GM21576 (cell line): ENCODE measurements at regions not wholly inside any gene's neighbourhood (a gene's known extent, or its start where the extent isn't known, plus 50 kb on each side); places are given as distances from the start of the nearest gene placed in this dataset.

Source experiments
- ATAC-seq: cut with Tn5 transposase; IDR thresholded peaks from one replicate; pipeline ENCODE4 v1.9.1; 2021; ENCODE audit warnings: mild to moderate bottlenecking, moderate library complexity; ENCODE audit not compliant: unreplicated experiment

DNA sequence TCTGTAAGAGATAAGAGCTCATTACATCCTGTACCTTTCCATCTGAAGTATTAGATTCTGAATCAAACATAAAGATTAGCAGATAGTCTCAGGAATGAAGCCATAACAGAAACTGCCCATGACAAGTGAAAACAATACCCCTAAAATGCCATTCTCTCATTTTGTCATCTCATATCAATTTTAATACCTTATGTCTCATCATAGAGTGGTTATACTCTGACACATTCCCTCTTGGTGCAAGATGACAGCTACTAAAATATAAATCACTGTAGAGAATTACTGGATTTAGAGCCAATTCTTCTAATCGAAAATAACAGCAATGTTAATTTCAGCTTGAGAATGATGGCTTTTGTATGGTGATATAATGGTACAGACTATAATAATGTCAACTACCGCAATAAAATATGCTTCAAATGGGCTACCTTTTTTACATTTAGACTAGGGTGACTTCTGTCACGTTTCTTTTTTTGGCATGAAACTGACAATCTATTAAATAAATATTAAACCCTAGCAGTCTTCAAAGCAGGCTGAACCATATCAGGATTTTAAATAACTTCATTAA is 125.1 kb upstream of the ITGA4 start:
- no peak for ATAC-seq

DNA sequence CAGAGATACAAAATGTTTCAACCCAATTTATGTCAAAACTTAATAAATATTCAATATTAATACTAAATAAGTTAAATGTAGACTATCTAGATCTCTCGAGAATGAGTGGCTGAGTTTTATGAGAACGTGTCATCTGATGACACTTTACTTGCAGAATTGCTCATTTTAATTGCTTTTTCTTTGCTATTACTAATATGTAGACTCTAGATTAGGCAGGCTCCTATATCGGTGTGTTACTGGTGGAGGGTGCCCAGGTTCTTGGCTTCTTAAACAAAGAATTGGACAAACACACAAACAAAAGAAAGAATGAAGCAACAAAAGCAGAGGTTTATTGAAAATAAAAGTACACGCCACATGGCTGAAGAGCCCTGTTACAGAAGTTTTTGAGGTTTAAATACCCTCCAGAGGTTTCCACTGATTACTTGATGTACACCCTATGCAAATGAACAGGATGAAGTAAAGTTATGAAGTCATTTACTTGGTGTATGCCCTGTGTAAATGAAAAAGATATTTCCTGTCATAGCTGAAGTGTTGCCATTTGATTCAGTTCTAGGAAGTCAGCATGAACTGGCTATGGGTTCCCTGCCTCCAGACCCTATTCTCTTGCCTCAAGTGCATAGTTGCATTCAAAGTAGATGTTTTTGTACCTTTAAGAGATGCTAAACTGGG is 122.9 kb upstream of the ITGA4 start:
- ATAC-seq, result no peak

DNA sequence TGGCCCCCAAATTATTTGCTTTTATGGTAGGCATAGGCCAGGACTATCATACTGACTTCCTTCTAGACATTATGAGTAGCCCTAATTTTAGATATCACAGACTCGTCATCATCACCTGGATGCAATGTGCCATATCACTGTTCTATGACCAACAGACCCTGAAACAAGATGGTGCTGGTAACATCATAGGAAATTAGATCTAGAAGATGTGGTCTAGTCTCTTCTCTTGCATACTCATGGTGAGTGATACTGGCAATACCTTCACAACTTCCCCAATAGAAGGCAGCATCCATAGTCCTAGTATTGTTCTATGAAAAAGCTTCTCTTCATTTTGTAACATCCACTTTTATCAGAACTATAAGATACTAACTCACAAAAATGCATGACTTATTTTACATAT is 116.3 kb upstream of the ITGA4 start:
- ATAC-seq, result no peak

DNA sequence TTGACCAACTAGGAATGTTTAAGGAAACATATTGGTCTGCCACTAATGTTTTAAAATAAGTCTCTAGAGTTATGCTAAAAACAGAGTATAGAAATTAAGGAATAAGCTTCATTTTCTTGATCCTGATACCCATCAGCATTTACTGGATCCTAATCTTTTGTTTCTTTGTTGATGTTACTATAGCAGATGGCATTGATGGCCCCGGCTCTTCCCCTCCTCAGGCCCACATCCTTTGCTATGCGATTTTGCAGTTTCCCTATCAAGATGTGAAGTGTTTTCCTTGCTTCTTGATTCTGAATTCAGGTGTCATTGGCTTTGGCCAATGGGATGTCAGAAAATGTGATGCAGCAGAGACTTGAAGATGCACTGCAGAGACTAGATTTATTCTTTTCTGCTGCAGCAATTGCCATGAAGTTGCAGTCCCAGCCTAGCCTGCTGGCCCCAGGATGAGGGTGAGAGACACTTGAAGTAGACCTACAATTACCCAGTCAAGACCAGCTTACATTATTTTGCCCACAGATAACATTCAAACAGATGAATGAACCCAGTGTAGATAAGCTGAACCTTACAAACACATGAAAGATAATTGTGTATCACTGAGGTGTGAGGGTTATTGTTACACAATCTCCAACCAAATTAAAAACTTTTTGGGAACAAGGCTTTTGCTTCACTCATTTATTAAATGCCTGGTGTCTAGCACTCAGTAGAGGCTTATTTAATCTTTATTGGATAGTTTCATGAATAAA is 115.2 kb upstream of the ITGA4 start:
- no peak for ATAC-seq

DNA sequence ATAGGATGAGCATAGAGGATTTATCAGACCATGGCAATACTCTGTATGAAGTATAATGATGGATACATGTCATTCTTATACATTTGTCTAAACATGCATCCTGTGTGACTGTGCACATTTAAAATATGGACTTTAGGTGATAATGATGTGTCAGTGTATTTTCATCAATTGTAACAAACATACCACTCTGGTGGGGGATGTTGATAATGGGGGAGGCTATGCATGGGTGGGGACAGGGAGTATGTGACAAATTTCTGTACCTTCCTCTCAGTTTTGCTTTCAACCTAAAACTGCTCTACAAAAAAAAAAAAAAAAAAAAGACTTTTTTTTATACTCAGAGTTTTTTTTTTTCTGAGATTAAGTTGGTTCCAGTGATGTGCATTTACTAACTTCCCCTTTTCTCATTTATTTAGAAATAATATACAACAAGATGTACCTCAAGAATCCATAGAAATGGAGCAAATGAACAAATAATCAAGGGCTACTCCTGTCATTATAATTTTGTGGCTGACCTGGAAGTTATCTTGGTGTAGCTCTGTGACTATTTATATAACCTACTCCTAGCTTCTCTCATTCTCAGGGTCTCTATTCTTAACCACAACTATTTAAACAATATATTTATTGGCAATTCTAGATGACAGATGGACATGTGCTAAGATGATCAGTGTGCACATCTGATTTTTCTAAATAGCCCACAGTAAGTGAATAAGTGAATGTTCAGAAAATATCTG is 108.9 kb upstream of the ITGA4 start:
- peak; percentile 85 for ATAC-seq

DNA sequence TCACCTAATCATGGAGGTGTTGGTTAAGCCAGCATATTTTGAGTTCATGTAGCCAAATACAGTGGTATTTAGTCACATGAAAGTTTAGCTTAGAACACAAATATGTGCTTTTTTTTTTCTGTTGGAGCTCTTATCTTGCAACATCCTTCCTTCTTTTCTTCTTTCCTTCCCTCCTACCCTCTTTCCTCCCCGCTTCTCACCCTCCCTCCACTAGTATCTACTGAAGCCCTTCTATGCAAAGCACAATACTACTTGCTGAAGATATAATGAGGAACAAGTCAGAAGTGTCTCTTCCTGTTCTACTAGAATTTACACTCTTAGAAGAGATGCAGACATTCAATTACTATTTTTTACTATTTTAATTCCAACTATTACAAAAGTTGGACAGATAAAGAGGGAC is 105.0 kb upstream of the ITGA4 start:
- no peak for ATAC-seq

DNA sequence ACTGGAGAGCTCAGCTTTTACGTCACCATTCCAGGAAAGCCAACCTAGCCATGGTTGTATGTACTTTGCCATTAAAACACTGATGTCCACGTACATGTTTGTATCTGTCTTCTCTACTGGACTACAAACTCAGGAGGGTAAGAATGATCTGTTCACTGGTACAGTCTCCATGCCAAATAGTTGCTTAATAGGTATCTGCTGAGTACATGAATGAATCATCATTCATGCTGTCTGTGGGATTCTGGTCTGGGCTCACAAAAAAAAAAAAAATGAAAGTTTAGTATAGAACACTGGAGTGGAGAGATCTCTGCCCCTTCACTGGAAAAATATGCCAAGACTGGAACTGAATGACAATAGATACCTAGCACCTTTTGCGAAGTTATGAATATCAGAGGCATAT is 102.6 kb upstream of the ITGA4 start:
- no peak for ATAC-seq

DNA sequence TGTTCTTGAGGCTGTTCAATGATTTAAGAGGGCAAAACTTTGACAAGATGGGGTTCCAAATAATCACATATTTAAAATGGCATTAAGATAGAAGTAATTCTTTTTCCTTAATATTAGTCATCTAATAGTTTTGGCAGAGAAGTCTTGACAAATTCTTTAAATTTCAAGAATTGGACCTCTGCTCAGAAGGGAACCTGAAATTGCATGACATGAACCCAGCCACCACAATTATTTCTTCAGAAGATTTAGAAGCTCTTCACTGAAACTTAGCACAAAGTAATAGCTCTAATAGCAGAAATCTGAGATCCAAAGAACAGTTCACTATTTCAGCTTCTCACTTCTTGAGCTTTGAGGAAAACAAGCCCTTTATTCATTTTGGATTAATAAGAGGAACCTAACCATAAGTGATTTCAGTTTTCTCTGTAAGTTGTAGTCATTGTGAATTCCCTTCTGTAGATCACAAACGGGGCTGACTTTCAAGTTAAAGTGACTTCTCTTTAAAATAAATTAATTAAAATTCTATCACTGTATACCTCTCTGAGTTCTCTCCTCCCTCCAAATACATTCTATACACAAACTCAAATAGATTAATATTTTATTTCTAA is 100.6 kb upstream of the ITGA4 start:
- ATAC-seq, result no peak

DNA sequence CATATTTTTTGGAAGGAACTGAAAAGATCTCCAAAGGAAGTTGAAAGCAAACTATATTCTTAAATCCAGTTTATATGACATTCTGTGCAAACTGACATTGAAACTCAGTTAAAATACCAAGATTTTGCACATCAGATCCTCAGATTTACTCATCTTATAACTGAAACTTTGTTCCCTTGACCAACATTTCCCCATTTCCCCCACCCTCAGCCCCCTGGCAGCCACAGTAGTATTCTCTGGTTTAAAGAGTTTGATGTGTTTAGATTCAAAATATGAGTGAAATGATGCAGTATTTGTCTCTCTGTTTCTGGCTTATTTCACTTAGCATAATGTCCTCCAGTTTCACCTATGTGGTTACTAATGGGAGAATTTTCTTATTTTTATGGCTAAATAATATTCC is 99.2 kb upstream of the ITGA4 start:
- no peak for ATAC-seq

DNA sequence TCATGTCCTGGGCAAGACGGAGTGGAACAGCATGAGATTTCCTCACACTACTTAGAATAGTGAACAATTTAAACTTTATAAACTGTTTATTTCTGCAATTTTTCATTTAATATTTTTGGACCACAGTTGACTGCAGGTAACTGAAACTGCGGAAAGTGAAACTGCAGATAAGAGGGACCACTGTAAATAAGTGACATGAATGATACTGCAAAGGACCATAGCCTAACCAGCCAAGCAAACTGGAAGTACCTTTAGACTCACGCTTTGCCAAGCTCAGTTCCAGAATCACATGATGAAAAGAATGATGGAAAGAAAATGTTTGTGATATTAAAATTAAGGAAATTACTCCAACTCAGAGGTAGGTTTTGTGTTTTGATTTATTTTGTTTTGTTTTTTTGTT is 94.6 kb upstream of the ITGA4 start:
- ATAC-seq, result no peak

DNA sequence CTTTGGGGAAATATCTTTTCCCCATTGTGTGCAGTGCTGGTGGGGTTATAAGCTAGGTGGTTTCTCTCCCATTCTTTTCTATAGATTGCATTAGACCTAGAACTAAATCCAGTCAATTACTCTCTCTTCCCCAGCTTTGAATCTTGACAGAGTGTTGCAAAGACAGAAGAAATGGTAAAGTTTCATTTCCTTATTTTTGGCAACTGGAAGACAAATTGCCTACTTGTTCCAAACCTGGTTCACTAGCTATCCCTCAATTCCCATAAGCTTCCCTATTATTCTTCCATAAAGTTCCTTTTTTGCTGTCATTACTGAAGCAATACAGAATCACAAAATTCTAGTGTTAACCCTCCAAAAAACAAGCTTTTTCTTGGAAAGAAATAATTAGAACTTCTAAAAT is 94.0 kb upstream of the ITGA4 start:
- no peak for ATAC-seq

DNA sequence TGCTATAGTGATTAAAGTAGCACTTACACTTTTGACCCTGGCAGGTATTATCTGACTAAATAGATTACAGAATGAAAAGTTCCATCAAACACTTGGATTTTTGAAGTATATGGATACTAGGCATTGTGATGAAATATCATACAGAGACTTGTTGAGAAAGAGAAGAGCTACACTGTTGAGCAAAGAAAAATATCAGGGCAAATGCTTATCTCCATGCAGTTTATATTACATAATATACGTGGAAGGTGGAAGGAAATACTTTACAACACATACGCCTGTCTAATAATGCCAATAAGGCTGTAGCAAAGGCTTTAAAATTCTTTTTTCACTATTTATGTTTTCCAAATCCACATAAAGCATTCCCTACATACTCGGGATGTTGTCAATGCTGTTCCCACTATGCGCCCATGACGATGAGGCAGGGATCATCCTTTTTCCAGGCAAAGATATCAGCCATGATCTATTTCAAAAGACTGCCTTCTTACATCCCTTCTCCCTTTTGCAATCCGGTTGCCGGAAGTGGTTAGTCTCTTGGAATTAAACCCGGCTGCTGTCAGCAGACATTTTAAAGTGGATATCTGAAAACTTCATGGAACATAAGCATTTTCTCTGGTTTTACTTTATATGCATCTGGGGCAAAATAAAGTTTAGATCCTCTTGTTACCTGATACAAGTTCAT is 92.6 kb upstream of the ITGA4 start:
- ATAC-seq, result no peak

DNA sequence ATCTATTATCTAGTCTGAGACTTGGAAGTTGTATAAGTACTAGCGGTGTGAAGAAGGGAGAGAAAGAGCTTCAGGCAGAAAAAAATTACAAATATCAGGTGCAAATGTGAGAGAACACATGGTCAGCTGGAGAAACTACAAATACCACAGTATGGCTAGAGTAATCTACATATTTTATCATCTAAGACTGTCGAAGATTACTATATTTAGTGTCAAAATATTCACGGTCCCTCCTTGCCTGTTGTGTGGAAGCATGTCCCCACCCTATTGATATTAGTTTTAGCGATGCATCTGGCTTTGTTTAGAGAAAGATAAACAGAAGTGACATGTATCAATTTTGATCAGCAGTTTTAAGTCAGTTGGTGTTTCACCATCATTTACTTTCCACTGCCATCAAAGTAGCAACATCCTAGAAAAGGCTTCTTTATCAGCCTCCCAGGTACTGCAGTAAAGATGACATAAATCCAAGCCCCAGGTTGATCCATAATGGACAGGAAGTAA is 90.5 kb upstream of the ITGA4 start:
- ATAC-seq, result no peak

DNA sequence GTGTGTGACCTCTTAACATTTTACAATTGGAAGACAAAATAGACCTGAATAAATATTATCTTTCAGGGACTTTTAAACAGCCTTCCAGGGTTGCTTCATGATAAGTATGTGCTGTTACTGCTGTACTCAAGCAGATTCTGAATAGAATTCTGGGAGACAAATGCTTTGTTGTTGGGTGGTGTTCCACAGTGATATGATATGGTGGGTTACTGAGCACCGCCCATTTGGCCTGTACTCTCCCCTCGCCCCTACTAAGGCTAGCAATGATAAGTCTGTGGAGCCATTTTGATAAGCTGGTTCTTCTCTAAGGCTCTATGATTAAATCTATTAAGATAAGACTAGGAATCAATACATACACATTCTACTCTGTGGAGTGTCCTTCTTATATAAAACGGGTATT is 89.8 kb upstream of the ITGA4 start:
- ATAC-seq, result no peak

DNA sequence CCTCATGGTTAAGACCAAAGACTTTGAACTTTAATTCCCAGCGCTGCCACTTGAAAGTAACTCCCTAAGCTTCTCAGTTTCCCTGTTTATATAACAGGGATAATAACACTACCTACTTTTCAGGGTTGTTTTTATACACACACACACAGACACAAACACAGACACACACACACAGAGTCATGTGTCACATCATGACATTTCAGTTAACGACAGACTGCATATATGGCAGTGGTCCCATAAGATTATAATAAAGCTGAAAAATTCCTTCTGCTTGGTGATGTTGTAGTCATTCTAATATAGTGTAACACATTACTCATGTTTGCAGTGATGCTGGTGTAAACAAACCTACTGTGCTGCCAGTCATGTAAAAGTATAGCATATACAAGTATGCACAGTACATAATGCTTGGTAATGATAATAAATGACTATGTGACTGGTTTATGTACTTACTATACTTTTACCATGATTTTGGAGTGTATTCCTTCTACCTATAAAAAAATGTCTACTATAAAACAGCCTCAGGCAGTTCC is 89.2 kb upstream of the ITGA4 start:
- no peak for ATAC-seq

DNA sequence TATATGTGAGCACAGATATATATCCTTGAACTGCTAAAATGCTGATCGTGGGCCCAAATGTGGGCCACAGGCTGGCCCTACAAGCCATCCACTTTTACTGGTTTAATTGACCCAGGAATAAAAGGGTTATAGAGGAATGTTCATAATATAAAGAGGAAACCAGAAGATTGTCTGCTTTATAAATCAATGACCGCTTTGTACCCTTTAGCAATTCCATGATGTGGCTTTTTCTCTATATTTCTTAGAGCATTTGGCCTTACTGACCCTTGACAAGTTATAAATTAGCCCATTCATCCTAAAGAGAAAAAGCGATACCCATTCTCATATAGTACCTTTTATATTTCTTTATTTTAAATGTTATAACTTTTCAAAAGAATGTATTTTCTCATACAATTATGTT is 87.1 kb upstream of the ITGA4 start:
- ATAC-seq, result no peak

DNA sequence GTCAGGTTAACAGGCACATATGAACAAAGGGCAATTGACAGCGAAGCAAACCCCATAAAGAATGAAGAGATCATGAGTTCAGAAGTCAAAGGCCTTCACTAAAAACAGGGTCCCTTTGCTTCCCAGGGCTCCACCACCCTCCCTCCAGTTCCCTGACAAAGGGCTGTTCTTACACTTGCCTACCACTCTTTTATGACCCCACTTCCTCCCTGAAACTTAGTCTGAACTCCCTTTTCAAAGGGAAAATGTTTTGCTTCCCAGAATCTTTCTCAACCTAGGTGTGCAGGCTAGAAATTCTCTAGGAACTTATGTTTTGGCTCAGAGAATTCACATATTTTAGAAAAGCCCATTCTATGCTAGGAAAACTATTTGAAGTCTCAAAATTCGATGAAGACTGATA is 86.0 kb upstream of the ITGA4 start:
- no peak for ATAC-seq

DNA sequence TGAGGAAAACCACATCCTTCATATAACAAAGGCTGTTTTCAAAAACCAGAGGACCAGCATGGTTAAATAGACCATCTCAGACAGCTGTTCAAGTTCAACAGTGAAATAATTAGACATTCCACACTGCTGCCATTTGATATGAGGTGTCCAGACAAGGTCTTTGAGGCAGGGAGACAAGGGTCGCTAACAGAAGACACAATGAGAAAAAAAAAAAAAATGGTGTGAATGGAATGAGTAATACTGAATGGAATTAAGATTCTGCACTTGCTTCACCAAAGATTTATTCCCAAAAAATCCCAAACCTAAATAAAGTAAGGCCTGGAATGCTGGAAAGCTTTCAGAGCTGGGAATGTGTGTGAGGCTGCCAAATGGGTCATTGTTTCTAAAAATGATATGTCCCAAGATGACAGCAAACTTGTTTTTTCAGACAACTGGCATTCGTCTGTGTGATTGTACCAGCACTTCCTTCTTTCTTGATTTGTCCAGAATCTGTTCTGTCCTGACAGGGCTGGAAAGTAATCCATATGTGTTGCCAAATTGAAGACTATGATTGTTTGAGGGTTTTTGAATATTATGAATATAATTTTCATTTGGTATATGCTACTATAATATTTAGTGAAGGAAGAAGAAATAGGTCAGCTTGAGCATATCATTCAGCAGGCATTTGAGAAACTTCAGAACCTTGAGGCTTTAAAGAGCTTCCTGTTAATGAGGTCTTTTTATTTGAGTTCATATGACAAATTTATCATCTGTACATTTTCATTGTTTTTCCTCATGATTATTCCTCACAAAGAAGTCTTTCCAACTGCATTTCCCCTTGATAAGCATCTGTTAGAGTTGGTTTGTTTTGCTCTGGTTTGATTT is 85.2 kb upstream of the ITGA4 start:
- no peak for ATAC-seq

DNA sequence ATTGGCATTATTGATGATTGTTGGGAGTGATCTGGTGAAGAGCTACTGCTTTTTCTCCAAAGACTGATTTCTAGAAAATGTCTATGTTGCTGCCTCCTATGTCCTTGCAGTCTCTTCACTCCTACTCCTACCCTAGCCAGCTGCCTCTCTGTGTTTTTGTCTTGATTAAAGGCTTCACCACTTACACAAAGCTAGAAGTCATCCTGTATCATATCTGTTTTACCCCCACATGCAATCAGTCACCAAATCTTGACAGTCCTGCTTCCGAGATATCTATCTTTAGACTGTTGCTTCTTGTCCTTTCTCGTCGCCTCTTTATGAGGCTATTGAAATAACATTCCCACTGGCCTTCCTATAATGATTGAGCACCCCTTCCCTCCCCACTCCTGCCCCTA is 84.5 kb upstream of the ITGA4 start:
- no peak for ATAC-seq
